ENCODE measurements at regions not wholly inside any gene's neighbourhood (a gene's known extent, or its start where the extent isn't known, plus 50 kb on each side); places are given as distances from the start of the nearest gene placed in this dataset.

GRCh38 chr14:61226015-61226654, 55.0 kb downstream of the TMEM30B start:
- Histone ChIP-seq H3K27me3 (no peaks in the 10 kb centered on the region), H3K27ac (peak overlapping the region; percentile 70), H3K4me3 (no peak overlapping the region), H3K4me1 (peaks cover 66% of the 10 kb centered on the region), H3K9me3 (replicated peaks) (no peaks in the 10 kb centered on the region), H3K36me3 (no peaks in the 10 kb centered on the region)
- DNase-seq, result peak; percentile 72 to 86

GRCh38 chr14:61225344-61225743, 55.8 kb downstream of the TMEM30B start:
- Histone ChIP-seq H3K36me3 (no peaks in the 10 kb centered on the region), H3K4me3 (no peak overlapping the region), H3K9me3 (replicated peaks) (no peaks in the 10 kb centered on the region), H3K27ac (no peak overlapping the region; the same call in 1 of the 2 replicates), H3K4me1 (peaks cover 59% of the 10 kb centered on the region), H3K27me3 (no peaks in the 10 kb centered on the region)
- no peak for DNase-seq

GRCh38 chr14:61223552-61223951, 57.6 kb downstream of the TMEM30B start:
- peaks cover 54% of the 10 kb centered on the region for H3K4me1 ChIP-seq
- DNase-seq, result no peak
- H3K36me3 ChIP-seq, result no peaks in the 10 kb centered on the region
- no peak overlapping the region for H3K27ac ChIP-seq
- no peaks in the 10 kb centered on the region for H3K9me3 ChIP-seq (replicated peaks)
- no peak overlapping the region for H3K4me3 ChIP-seq
- no peaks in the 10 kb centered on the region for H3K27me3 ChIP-seq

- H3K4me3 ChIP-seq, result no peak overlapping the region
- H3K27me3 ChIP-seq, result no peaks in the 10 kb centered on the region
- H3K4me1 ChIP-seq, result peaks cover 55% of the 10 kb centered on the region
- no peaks in the 10 kb centered on the region for H3K9me3 ChIP-seq (replicated peaks)
- H3K36me3 ChIP-seq, result no peaks in the 10 kb centered on the region
- DNase-seq, result no peak
- H3K27ac ChIP-seq, result no peak overlapping the region
Observed at GRCh38 chr14:61222388-61222787, 58.8 kb downstream of the TMEM30B start.

- H3K4me3 ChIP-seq, result no peak overlapping the region
- H3K36me3 ChIP-seq, result no peaks in the 10 kb centered on the region
- DNase-seq, result no peak
- peaks cover 54% of the 10 kb centered on the region for H3K4me1 ChIP-seq
- no peaks in the 10 kb centered on the region for H3K9me3 ChIP-seq (replicated peaks)
- no peak overlapping the region for H3K27ac ChIP-seq
- H3K27me3 ChIP-seq, result no peaks in the 10 kb centered on the region
Observed at GRCh38 chr14:61221906-61222305, 59.2 kb downstream of the TMEM30B start.

- no peak overlapping the region for H3K27ac ChIP-seq
Observed at GRCh38 chr14:61219673-61220072, 61.5 kb downstream of the TMEM30B start.

GRCh38 chr14:61219256-61219655, 61.9 kb downstream of the TMEM30B start:
- H3K4me1 ChIP-seq, result peaks cover 36% of the 10 kb centered on the region
- peak overlapping the region; percentile 49 for H3K27ac ChIP-seq
- H3K9me3 ChIP-seq (replicated peaks), result no peaks in the 10 kb centered on the region
- no peak for DNase-seq
- H3K4me3 ChIP-seq, result no peak overlapping the region
- no peaks in the 10 kb centered on the region for H3K27me3 ChIP-seq
- H3K36me3 ChIP-seq, result no peaks in the 10 kb centered on the region

More at GRCh38 chr14:61219673-61220072, 61.5 kb downstream of the TMEM30B start:
- no peaks in the 10 kb centered on the region for H3K27me3 ChIP-seq
- no peak overlapping the region for H3K4me3 ChIP-seq
- H3K4me1 ChIP-seq, result peaks cover 36% of the 10 kb centered on the region
- DNase-seq, result no peak
- H3K36me3 ChIP-seq, result no peaks in the 10 kb centered on the region
- no peaks in the 10 kb centered on the region for H3K9me3 ChIP-seq (replicated peaks)

GRCh38 chr14:61218767-61219166, 62.4 kb downstream of the TMEM30B start:
- Histone ChIP-seq H3K36me3 (no peaks in the 10 kb centered on the region), H3K4me1 (peaks cover 41% of the 10 kb centered on the region), H3K27ac (peak overlapping the region; percentile 49), H3K9me3 (replicated peaks) (no peaks in the 10 kb centered on the region), H3K27me3 (no peaks in the 10 kb centered on the region), H3K4me3 (no peak overlapping the region; the same call in 1 of the 2 replicates)
- DNase-seq, result peak; percentile 52 to 69

GRCh38 chr14:61218157-61218556, 63.0 kb downstream of the TMEM30B start:
- H3K36me3 ChIP-seq, result no peaks in the 10 kb centered on the region
- H3K4me1 ChIP-seq, result peaks cover 47% of the 10 kb centered on the region
- H3K27me3 ChIP-seq, result no peaks in the 10 kb centered on the region
- H3K4me3 ChIP-seq, result peak overlapping the region; percentile 7
- peak overlapping the region; percentile 49 for H3K27ac ChIP-seq
- DNase-seq, result peak in 1 of 2 experiments; percentile 26
- no peaks in the 10 kb centered on the region for H3K9me3 ChIP-seq (replicated peaks)

- H3K4me1 ChIP-seq, result peaks cover 47% of the 10 kb centered on the region
- no peaks in the 10 kb centered on the region for H3K9me3 ChIP-seq (replicated peaks)
- no peak overlapping the region for H3K4me3 ChIP-seq
- no peaks in the 10 kb centered on the region for H3K27me3 ChIP-seq
- peak; percentile 26 to 63 for DNase-seq
- peak overlapping the region; percentile 49 for H3K27ac ChIP-seq
- no peaks in the 10 kb centered on the region for H3K36me3 ChIP-seq
Observed at GRCh38 chr14:61217516-61217915, 63.6 kb downstream of the TMEM30B start.

- no peaks in the 10 kb centered on the region for H3K9me3 ChIP-seq (replicated peaks)
- no peak overlapping the region for H3K27ac ChIP-seq
- no peak for DNase-seq
Observed at GRCh38 chr14:61215222-61216020, 65.7 kb downstream of the TMEM30B start.

GRCh38 chr14:61213920-61214319, 67.2 kb downstream of the TMEM30B start:
- no peak for DNase-seq
- Histone ChIP-seq H3K27me3 (no peaks in the 10 kb centered on the region), H3K27ac (peak overlapping the region; percentile 71), H3K36me3 (no peaks in the 10 kb centered on the region), H3K4me3 (no peak overlapping the region), H3K4me1 (peaks cover 57% of the 10 kb centered on the region), H3K9me3 (replicated peaks) (no peaks in the 10 kb centered on the region)

More at GRCh38 chr14:61215222-61216020, 65.7 kb downstream of the TMEM30B start:
- no peaks in the 10 kb centered on the region for H3K27me3 ChIP-seq
- peaks cover 62% of the 10 kb centered on the region for H3K4me1 ChIP-seq
- H3K4me3 ChIP-seq, result no peak overlapping the region
- no peaks in the 10 kb centered on the region for H3K36me3 ChIP-seq

GRCh38 chr14:61213191-61213621, 67.9 kb downstream of the TMEM30B start:
- H3K36me3 ChIP-seq, result no peaks in the 10 kb centered on the region
- H3K4me1 ChIP-seq, result peaks cover 50% of the 10 kb centered on the region
- H3K27ac ChIP-seq, result peak overlapping the region; percentile 71
- 0 out of 2 replicates have a peak, but pooled peaks cover 4% of the 10 kb centered on the region for H3K9me3 ChIP-seq (replicated peaks)
- peak in 1 of 2 experiments; percentile 50 for DNase-seq
- H3K4me3 ChIP-seq, result no peak overlapping the region
- no peaks in the 10 kb centered on the region for H3K27me3 ChIP-seq

GRCh38 chr14:61212546-61212945, 68.6 kb downstream of the TMEM30B start:
- Histone ChIP-seq H3K27me3 (no peaks in the 10 kb centered on the region), H3K36me3 (no peaks in the 10 kb centered on the region), H3K4me3 (no peak overlapping the region), H3K9me3 (replicated peaks) (0 out of 2 replicates have a peak, but pooled peaks cover 4% of the 10 kb centered on the region), H3K27ac (peak overlapping the region; percentile 71), H3K4me1 (peaks cover 44% of the 10 kb centered on the region)
- peak in 1 of 2 experiments; percentile 31 for DNase-seq
